ENCODE measurements at regions not wholly inside any gene's neighbourhood (a gene's known extent, or its start where the extent isn't known, plus 50 kb on each side); places are given as distances from the start of the nearest gene placed in this dataset.

GRCh38 chr7:92925876-92926696, 89.7 kb upstream of the CDK6 start:
- Histone ChIP-seq H3K36me3 (ENCODE audit: control insufficient read depth in 4 of 4, insufficient read depth in 4 of 4, low read length in 4 of 4) (peaks cover 0 to 3% (median 0%) of the 10 kb centered on the region in 4 donors), H3K9ac (ENCODE audit: insufficient read depth in 1 of 2, low read length in 2 of 2) (no peak overlapping the region), H3K9me3 (ENCODE audit: control insufficient read depth in 4 of 4, insufficient read depth in 3 of 4, low read length in 3 of 4) (peaks cover 0 to 6% (median 0%) of the 10 kb centered on the region in 4 donors), H3K4me1 (ENCODE audit: control insufficient read depth in 5 of 5, insufficient read depth in 5 of 5, low read length in 5 of 5) (peaks cover 0 to 10% (median 3%) of the 10 kb centered on the region in 5 donors), H3K4me3 (no peak overlapping the region), H3K27me3 (ENCODE audit: control insufficient read depth in 3 of 3, insufficient read depth in 3 of 3, low read length in 2 of 3) (no peaks in the 10 kb centered on the region), H3K27ac (ENCODE audit: low read depth in 1 of 2, low read length in 1 of 2) (no peak overlapping the region)
- 51 to 63% methylated on average over 9 of the region's 9 CpGs for WGBS, 2 donors
- TF ChIP-seq CTCF (IDR thresholded peaks at IDR 0.05; ENCODE audit: control extremely low read depth, extremely low read depth), result no peak
- DNase-seq, result peak; percentile 76 to 82 (median 79)
- no peak for ATAC-seq (ENCODE audit: insufficient read depth, low FRiP score)

GRCh38 chr7:92924800-92925199, 88.4 kb upstream of the CDK6 start:
- ATAC-seq (ENCODE audit: insufficient read depth, low FRiP score) (no peak), DNase-seq (no peak)
- no peak for TF ChIP-seq CTCF (IDR thresholded peaks at IDR 0.05; ENCODE audit: control extremely low read depth, extremely low read depth)
- H3K27ac ChIP-seq (ENCODE audit: low read depth in 1 of 2, low read length in 1 of 2), result no peak overlapping the region
- no peak overlapping the region for H3K9ac ChIP-seq (ENCODE audit: insufficient read depth in 1 of 2, low read length in 2 of 2)
- H3K36me3 ChIP-seq (ENCODE audit: control insufficient read depth in 4 of 4, insufficient read depth in 4 of 4, low read length in 4 of 4), result no peaks in the 10 kb centered on the region
- H3K4me1 ChIP-seq (ENCODE audit: control insufficient read depth in 5 of 5, insufficient read depth in 5 of 5, low read length in 5 of 5), result peaks cover 0 to 10% (median 3%) of the 10 kb centered on the region in 5 donors
- H3K9me3 ChIP-seq (ENCODE audit: control insufficient read depth in 4 of 4, insufficient read depth in 3 of 4, low read length in 3 of 4), result peaks cover 0 to 6% (median 0%) of the 10 kb centered on the region in 4 donors
- H3K27me3 ChIP-seq (ENCODE audit: control insufficient read depth in 3 of 3, insufficient read depth in 3 of 3, low read length in 2 of 3), result no peaks in the 10 kb centered on the region
- no peak overlapping the region for H3K4me3 ChIP-seq
- WGBS, 2 donors, result 88% methylated on average over 15 of the region's 15 CpGs

- no peak for TF ChIP-seq CTCF (IDR thresholded peaks at IDR 0.05; ENCODE audit: control extremely low read depth, extremely low read depth)
- Histone ChIP-seq H3K4me1 (ENCODE audit: control insufficient read depth in 5 of 5, insufficient read depth in 5 of 5, low read length in 5 of 5) (peaks cover 0 to 10% (median 0%) of the 10 kb centered on the region in 5 donors), H3K27me3 (ENCODE audit: control insufficient read depth in 3 of 3, insufficient read depth in 3 of 3, low read length in 2 of 3) (no peaks in the 10 kb centered on the region), H3K36me3 (ENCODE audit: control insufficient read depth in 4 of 4, insufficient read depth in 4 of 4, low read length in 4 of 4) (no peaks in the 10 kb centered on the region), H3K9me3 (ENCODE audit: control insufficient read depth in 4 of 4, insufficient read depth in 3 of 4, low read length in 3 of 4) (no peaks in the 10 kb centered on the region), H3K4me3 (no peak overlapping the region), H3K27ac (ENCODE audit: low read depth in 1 of 2, low read length in 1 of 2) (no peak overlapping the region), H3K9ac (ENCODE audit: insufficient read depth in 1 of 2, low read length in 2 of 2) (no peak overlapping the region)
- no peak for ATAC-seq (ENCODE audit: insufficient read depth, low FRiP score)
- no peak for DNase-seq
Observed at GRCh38 chr7:92917230-92917629, 80.9 kb upstream of the CDK6 start.
